ENCODE measurements at regions not wholly inside any gene's neighbourhood (a gene's known extent, or its start where the extent isn't known, plus 50 kb on each side); places are given as distances from the start of the nearest gene placed in this dataset.

DNA sequence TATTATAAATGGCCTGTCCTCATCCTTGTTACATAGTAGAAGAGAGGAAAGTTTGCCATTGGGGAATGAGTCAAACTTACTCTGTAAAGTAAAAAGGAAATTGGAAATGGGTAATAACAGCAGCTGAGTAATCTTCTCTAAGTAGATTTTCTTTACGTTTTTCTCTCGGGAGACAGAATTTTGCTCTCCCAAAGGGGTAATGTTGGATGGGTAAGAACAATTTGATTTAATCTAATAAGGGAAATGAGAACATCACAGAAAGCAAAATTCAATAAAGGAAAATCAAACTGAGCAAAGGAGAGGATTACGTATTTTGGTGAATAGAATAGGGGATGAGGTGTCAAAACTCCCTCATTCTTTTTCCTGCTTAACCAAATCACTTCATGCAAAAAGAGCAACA is 283.1 kb upstream of the FOXG1 start:
- TF ChIP-seq, protein P1, sequence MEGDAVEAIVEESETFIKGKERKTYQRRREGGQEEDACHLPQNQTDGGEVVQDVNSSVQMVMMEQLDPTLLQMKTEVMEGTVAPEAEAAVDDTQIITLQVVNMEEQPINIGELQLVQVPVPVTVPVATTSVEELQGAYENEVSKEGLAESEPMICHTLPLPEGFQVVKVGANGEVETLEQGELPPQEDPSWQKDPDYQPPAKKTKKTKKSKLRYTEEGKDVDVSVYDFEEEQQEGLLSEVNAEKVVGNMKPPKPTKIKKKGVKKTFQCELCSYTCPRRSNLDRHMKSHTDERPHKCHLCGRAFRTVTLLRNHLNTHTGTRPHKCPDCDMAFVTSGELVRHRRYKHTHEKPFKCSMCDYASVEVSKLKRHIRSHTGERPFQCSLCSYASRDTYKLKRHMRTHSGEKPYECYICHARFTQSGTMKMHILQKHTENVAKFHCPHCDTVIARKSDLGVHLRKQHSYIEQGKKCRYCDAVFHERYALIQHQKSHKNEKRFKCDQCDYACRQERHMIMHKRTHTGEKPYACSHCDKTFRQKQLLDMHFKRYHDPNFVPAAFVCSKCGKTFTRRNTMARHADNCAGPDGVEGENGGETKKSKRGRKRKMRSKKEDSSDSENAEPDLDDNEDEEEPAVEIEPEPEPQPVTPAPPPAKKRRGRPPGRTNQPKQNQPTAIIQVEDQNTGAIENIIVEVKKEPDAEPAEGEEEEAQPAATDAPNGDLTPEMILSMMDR (IDR thresholded peaks at IDR 0.05) = no peak
- TF ChIP-seq POLR2A (IDR thresholded peaks at IDR 0.05) = no peak
